Stimulated activated CD8-positive, alpha-beta memory T cell treated with anti-CD3 and anti-CD28 coated beads, Interleukin-12 subunit alpha, Interleukin-12 subunit beta, amount 100 ng/mL, for 24 hours (primary cell): ENCODE measurements at regions not wholly inside any gene's neighbourhood (a gene's known extent, or its start where the extent isn't known, plus 50 kb on each side); places are given as distances from the start of the nearest gene placed in this dataset.

Source experiments
- DNase-seq: peaks from one replicate; pipeline ENCODE4 v3.0.0-alpha.2; 2020; ENCODE audit errors: extremely low read depth

DNA sequence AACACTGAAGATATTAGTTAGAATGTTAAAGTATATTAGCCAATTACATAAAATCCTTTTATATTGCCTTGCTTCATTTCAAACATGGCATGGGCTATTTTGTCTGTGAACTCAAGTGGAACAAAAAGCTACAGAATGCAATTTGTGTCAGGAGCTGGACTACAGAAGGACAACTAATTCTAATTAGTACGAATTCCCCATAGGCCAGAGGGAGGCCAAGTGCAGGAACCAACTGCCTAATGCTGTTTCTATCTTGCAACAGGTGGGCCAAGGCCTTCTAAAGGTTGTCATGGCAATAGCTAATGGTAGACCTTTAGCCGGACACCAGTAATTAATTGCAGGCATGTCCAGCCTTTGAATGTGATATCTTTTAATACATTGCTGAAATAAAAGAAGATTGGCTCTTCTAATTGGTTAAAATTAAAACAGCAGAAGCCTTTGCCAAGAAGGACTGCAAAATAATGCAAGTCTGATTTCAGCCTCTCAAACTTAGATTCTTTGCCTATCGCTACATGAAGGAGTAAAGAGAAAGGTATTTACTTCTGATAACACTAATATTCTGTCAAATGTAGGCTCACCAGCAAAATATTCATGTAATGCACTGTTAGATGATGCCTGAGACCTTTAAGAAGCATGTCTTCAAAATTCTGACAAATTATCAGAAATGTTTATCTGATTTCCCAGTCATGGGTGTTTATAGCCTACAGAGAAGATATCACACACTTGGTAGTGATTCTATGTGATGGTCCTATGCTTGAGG, 232.1 kb downstream of the LMO4 start:
- DNase-seq, result no peak

- DNase-seq, result no peak
Measured at GRCh38 chr1:87563211-87563610, 234.5 kb downstream of the LMO4 start.

GRCh38 chr1:87565861-87566260, 237.2 kb downstream of the LMO4 start:
- DNase-seq, result no peak

DNA sequence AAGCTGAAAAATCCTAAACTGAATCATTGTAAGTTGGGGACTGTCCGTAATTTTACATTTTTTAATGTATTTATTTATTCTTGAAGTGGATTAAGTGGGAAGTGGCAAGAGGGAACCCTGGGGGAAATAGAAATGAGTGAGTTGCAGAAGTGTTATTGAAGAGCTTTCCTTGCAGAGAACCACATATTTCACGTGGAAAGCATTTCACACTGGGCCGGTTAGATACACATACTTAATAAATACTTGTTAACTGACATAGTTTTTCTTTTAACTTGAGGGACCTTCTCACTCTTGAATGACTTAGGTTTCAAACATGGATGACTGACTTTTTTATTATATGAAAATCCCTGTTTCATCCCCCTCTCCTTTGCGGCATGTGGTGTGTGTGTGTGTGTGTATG, 239.3 kb downstream of the LMO4 start:
- DNase-seq, result no peak

DNA sequence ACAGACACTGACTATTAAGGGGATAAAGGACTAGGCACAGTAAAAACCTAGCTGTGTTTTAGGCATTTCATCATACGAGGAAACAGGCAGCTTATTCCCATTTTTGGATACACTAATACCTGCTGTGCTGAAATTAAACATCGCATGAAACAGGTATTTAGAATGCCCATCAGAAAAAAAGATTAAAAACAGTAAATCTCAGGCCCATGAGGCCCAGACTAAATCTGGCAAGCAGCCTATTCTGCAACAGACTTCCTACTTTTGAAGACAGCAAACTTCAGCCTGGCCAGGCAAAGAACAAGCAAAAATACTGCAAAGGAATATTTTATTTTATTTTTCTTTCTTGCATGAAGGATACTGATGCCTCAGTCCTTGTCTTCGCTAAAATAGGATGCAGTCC, 240.2 kb downstream of the LMO4 start:
- no peak for DNase-seq

GRCh38 chr1:87572008-87572407, 243.3 kb downstream of the LMO4 start:
- no peak for DNase-seq

DNA sequence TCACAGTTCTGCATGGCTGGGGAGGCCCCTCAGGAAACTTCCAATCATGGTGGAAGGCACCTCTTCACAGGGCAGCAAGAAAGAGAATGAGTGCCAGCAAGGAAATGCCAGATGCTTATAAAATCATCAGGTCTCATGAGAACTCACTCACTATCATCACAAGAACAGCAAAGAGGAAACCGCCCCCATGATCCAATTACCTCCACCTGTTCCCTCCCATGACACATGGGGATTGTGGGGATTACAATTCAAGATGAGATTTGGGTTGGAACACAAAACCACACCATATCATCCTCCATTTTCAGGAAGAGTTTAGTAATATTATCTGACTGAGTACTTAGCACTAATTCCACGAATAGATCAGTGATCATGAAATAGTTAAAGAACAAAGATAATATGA, 244.2 kb downstream of the LMO4 start:
- no peak for DNase-seq

GRCh38 chr1:87575528-87575927, 246.8 kb downstream of the LMO4 start:
- DNase-seq, result no peak

- DNase-seq, result no peak
Measured at GRCh38 chr1:87578464-87578863, 249.8 kb downstream of the LMO4 start.

DNA sequence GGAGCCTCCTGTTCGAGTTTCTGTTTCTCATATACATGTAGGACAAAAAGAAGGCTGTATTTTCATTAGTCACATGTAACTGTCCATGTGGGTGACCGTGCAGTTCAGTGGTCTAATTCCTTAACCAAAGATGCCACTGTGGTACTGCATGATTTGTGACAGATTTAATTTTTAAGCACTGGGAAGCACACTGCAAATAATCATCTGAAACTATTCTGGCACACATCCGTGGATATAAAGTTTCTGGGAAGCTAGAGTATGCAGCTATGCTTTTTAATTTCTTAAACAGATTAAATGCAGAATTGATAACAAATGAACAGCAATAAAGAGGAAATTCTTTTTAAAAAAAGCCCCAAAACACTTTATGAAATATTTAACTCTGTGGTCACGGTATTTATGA, 254.8 kb downstream of the LMO4 start:
- no peak for DNase-seq

- DNase-seq, result no peak
Measured at GRCh38 chr1:87584586-87584985, 255.9 kb downstream of the LMO4 start.

GRCh38 chr1:87586501-87586900, 257.8 kb downstream of the LMO4 start:
- no peak for DNase-seq

- no peak for DNase-seq
Measured at GRCh38 chr1:87588495-87588894, 259.8 kb downstream of the LMO4 start.

GRCh38 chr1:87591492-87591891, 262.8 kb downstream of the LMO4 start:
- no peak for DNase-seq

GRCh38 chr1:87592156-87592555, 263.5 kb downstream of the LMO4 start:
- no peak for DNase-seq

- no peak for DNase-seq
Measured at GRCh38 chr1:87594736-87595383, 266.2 kb downstream of the LMO4 start.

GRCh38 chr1:87595384-87595781, 266.7 kb downstream of the LMO4 start:
- no peak for DNase-seq

GRCh38 chr1:87598429-87598828, 269.7 kb downstream of the LMO4 start:
- DNase-seq, result no peak

DNA sequence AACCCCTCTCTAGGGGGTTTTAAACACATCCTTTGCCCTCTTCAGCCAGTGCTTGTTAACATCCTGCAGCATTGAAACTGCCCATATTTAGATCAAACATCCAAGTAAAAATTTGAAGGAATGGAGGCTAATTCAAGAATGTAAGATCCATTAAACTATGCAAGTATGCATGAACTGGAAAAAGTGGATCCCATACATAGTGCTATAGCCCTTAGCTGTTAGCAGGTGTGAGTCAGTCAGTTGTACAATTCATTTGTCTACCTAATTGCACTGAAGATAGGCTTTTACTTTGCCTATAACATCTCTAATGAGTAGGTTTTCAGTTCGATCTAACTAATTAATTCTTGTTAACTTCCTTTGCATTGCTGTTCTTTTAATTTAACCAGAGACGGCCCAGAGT, 270.9 kb downstream of the LMO4 start:
- no peak for DNase-seq

- DNase-seq, result no peak
Measured at GRCh38 chr1:87600055-87600850, 271.6 kb downstream of the LMO4 start.

DNA sequence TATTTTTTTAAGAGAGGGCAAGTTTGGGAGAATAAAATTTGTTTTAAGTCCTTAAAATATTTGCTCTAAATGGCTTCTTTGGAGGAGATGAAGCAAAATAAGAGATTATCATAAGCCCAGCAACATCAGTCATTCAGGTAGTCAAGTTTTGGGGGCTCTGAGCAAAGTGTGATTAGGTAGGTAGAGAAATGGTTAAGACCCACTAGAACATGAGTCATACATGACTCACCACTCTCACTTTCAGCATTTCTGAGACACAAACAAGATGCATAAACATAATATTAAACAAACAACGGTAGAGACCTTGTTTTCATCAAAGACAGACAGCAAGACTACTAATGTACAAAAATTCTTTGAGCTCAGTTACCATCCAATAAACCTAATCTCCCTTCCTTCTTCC, 272.2 kb downstream of the LMO4 start:
- no peak for DNase-seq

GRCh38 chr1:87603626-87604025, 274.9 kb downstream of the LMO4 start:
- no peak for DNase-seq

DNA sequence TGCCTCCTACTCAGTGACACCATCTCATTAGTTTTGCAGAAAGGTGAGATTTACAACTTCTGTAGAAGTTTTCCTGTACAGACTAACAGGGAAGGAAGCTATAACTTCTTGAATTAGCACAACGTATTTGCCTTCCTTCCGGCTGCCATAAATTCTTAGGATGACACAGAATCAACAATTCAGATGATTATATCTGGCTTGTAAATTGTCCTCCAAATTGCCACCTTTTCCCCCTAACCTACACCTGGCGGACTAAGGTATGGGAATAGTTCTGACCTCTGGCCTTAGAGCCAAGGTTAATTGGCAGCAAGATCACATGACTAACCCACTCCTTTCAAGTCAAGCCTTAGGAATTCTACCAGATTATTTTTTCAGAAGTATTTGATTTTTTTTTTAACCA, 284.3 kb downstream of the LMO4 start:
- DNase-seq, result no peak
